ENCODE measurements at regions not wholly inside any gene's neighbourhood (a gene's known extent, or its start where the extent isn't known, plus 50 kb on each side); places are given as distances from the start of the nearest gene placed in this dataset.

DNA sequence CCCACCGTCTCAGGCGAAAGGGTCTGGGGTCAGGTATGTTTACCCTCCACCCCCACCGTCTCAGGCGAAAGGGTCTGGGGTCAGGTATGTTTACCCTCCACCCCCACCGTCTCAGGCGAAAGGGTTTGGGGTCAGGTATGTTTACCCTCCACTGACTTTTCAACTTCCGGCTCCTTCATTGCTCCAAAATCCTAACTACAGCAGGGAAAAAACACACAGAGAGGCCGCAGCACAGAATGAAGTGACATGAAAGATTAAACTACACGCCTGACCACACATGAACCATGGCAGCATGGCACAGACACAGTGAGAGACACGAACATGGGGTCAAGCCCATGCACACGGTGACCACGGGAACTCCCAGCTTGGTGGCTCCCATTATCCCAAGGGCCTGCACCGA lies 634.9 kb upstream of the B3GAT1 start (continued):
- TF ChIP-seq, protein P1, sequence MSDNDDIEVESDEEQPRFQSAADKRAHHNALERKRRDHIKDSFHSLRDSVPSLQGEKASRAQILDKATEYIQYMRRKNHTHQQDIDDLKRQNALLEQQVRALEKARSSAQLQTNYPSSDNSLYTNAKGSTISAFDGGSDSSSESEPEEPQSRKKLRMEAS (IDR thresholded peaks at IDR 0.05), result no peak
- TF ChIP-seq, protein P2, sequence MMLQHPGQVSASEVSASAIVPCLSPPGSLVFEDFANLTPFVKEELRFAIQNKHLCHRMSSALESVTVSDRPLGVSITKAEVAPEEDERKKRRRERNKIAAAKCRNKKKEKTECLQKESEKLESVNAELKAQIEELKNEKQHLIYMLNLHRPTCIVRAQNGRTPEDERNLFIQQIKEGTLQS (IDR thresholded peaks at IDR 0.05; ENCODE audit: insufficient read depth, low read depth, low read length), result no peak
- TF ChIP-seq EGR1 (IDR thresholded peaks at IDR 0.05; ENCODE audit: borderline replicate concordance, low read depth, low read length), result no peak
- no peak for TF ChIP-seq CBX5 (IDR thresholded peaks at IDR 0.05; ENCODE audit: low read depth, low read length)
- TF ChIP-seq TAF7 (optimal IDR thresholded peaks at IDR 0.05; ENCODE audit: borderline replicate concordance, low read depth, low read length), result no peak
